GM12878 (cell line): ENCODE measurements at regions not wholly inside any gene's neighbourhood (a gene's known extent, or its start where the extent isn't known, plus 50 kb on each side); places are given as distances from the start of the nearest gene placed in this dataset.

Experiments
- ATAC-seq: fragments of 200-7000 bp; cut with Tn5 transposase; 3 replicates; pipeline ENCODE4 v1.9.1; 2020; ENCODE audit warnings: mild to moderate bottlenecking, moderate library complexity
- BruUV-seq: library from RNA; stranded (reverse); fragments of 400-500 nt; replicated peaks from 2 replicates; lab custom pipeline; 2021; lab: Mats Ljungman, UMichigan
- CTCF ChIA-PET: fragments of 300-600 bp; sonication (Branson Sonifier 250); formaldehyde crosslinking; extraction: SDS; loops from one replicate; lab custom pipeline; 2021; ENCODE audit warnings: inconsistent platforms; lab: Yijun Ruan, JAX
- POLR2A ChIA-PET: fragments of 350-600 bp; formaldehyde crosslinking; extraction: SDS; loops from one replicate; lab custom pipeline; 2021; ENCODE audit warnings: inconsistent platforms; lab: Charles Lee
- RAD21 ChIA-PET: fragments of 300-600 bp; sonication (Branson Sonifier 250); formaldehyde crosslinking; loops from one replicate; lab custom pipeline; 2023; ENCODE audit warnings: antibody characterized with exemption; ENCODE audit not compliant: unreplicated experiment; lab: Charles Lee
- SMC1A ChIA-PET: fragments of 300-600 bp; sonication (Branson Sonifier 250); formaldehyde crosslinking; loops from one replicate; lab custom pipeline; 2023; ENCODE audit not compliant: unreplicated experiment, uncharacterized antibody; lab: Charles Lee
- DNase-seq: peaks from one replicate; pipeline ENCODE4 v3.0.0-alpha.2; 2011; ENCODE audit warnings: low read depth, low spot score
- FAIRE-seq: peaks from 3 replicates; lab custom pipeline; 2011; peaks lifted over from hg19 to GRCh38; lab: Jason Lieb, UNC
- H2AFZ ChIP-seq: 2 replicates; pipeline ENCODE4 v1.6.0; 2011; ENCODE audit warnings: low read depth, low read length, control low read depth; ENCODE audit not compliant: control insufficient read depth
- H3K27ac ChIP-seq: 2 replicates; pipeline ENCODE4 v1.5.1; 2011; ENCODE audit warnings: control low read depth; ENCODE audit not compliant: control insufficient read depth, insufficient read depth
- H3K27me3 ChIP-seq, 2 experiments: replicated peaks in 1 of 2; 2 replicates each; pipeline versions ENCODE4 v1.6.0 to v1.6.1; 2011; ENCODE audit warnings: low read length in 1 of 2; ENCODE audit not compliant: control insufficient read depth in 2 of 2, insufficient read depth in 2 of 2
- H3K36me3 ChIP-seq, 2 experiments: 2 replicates each; pipeline ENCODE4 v1.5.1; 2011; ENCODE audit warnings: low read length in 1 of 2; ENCODE audit not compliant: control insufficient read depth in 2 of 2, insufficient read depth in 2 of 2
- H3K4me1 ChIP-seq: 2 replicates; pipeline ENCODE4 v1.6.1; 2011; ENCODE audit warnings: mild to moderate bottlenecking, low read length, moderate library complexity, mixed read lengths; ENCODE audit not compliant: control insufficient read depth, insufficient read depth
- H3K4me2 ChIP-seq: 2 replicates; pipeline ENCODE4 v1.6.0; 2011; ENCODE audit warnings: control low read depth; ENCODE audit not compliant: control insufficient read depth, insufficient read depth
- H3K4me3 ChIP-seq: fragments of 200-600 bp; sonication (generic); 2 replicates; pipeline ENCODE4 v1.5.1; 2016
- H3K79me2 ChIP-seq: 2 replicates; pipeline ENCODE4 v1.6.0; 2011; ENCODE audit warnings: low read length; ENCODE audit not compliant: control insufficient read depth, insufficient read depth
- H3K9ac ChIP-seq: 2 replicates; pipeline ENCODE4 v1.8.0; 2011; ENCODE audit warnings: low read length, control low read depth, mixed read lengths; ENCODE audit not compliant: control insufficient read depth, insufficient read depth
- H3K9me3 ChIP-seq: replicated peaks from 3 replicates; pipeline ENCODE4 v1.5.1; 2011; ENCODE audit warnings: mild to moderate bottlenecking, low read length; ENCODE audit not compliant: control insufficient read depth, insufficient read depth
- H4K20me1 ChIP-seq: 2 replicates; pipeline ENCODE4 v1.6.0; 2011; ENCODE audit not compliant: control insufficient read depth, insufficient read depth
- ASH2L ChIP-seq: fragments of 300-600, 200-600 bp; sonication (generic); IDR thresholded peaks from 2 replicates; pipeline ENCODE4 v1.6.1; 2017; ENCODE audit warnings: low read depth, mild to moderate bottlenecking, borderline replicate concordance
- BCL3 ChIP-seq: IDR thresholded peaks from 2 replicates; pipeline ENCODE4 v1.6.1; 2011; ENCODE audit warnings: borderline replicate concordance, low read depth, mild to moderate bottlenecking, moderate library complexity, low read length; ENCODE audit not compliant: insufficient read depth, poor library complexity, severe bottlenecking
- BRCA1 ChIP-seq: IDR thresholded peaks from 2 replicates; pipeline ENCODE4 v1.6.1; 2011; ENCODE audit warnings: low read depth, low read length, improper control_type of control experiment
- ETV6 ChIP-seq, 2 experiments: fragments of 450-650 bp in 1 of 2; IDR thresholded peaks in 1 of 2; conservative IDR thresholded peaks in 1 of 2; 2 replicates each; pipeline ENCODE4 v1.6.1; 2014; ENCODE audit warnings: antibody characterized with exemption in 1 of 2, borderline replicate concordance in 1 of 2, low read depth in 1 of 2, mild to moderate bottlenecking in 1 of 2, moderate library complexity in 1 of 2
- HCFC1 ChIP-seq: fragments of 150-350 bp; IDR thresholded peaks from 2 replicates; pipeline ENCODE4 v1.6.1; 2014; ENCODE audit warnings: low read length
- HSF1 ChIP-seq: fragments of 150-350 bp; IDR thresholded peaks from 2 replicates; pipeline ENCODE4 v1.6.1; 2014; ENCODE audit warnings: mild to moderate bottlenecking, low read depth, low read length
- ZNF592 ChIP-seq: fragments of 450-650 bp; IDR thresholded peaks from 2 replicates; pipeline ENCODE4 v1.6.1; 2017; ENCODE audit warnings: mild to moderate bottlenecking, moderate library complexity
- WGBS: methylation state at CpG from one replicate; pipeline ENCODE4 v1.1.6; 2016; ENCODE audit warnings: low lambda C conversion rate; ENCODE audit not compliant: insufficient replicate concordance, insufficient coverage; ENCODE audit errors: missing lambda C conversion rate; 5-methylcytosine and 5-hydroxymethylcytosine counted together
- in situ Hi-C: fragments of 300-500 bp; cut with MboI; formaldehyde crosslinking; loops from 9 replicates; pipeline ENCODE4 v1.14.3; 2018; ENCODE audit warnings: mixed read lengths
- intact Hi-C: fragments of 100-400 bp; cut with micrococcal nuclease; formaldehyde crosslinking; loops from one replicate; pipeline ENCODE4 v1.14.2; 2022; ENCODE audit not compliant: unreplicated experiment

GRCh38 chr13:109951491-109951890, 165.1 kb upstream of the IRS2 start:
- H3K4me1 ChIP-seq = no peaks in the 10 kb centered on the region
- no peaks in the 10 kb centered on the region for H3K9me3 ChIP-seq
- POLR2A ChIA-PET = no interaction called here
- H3K79me2 ChIP-seq = no peaks in the 10 kb centered on the region
- ATAC-seq = no peak
- RAD21 ChIA-PET = no interaction called here
- in situ Hi-C loops (no loop called here), intact Hi-C loops (no loop called here)
- H3K9ac ChIP-seq = no peak overlapping the region
- H3K27ac ChIP-seq = no peak overlapping the region
- no peak for FAIRE-seq
- H3K27me3 ChIP-seq = no peaks in the 10 kb centered on the region
- H3K36me3 ChIP-seq = no peaks in the 10 kb centered on the region
- WGBS = 0% methylated on average over 1 of the region's 1 CpG
- H2AFZ ChIP-seq = no peak overlapping the region
- no TSS peak for BruUV-seq
- H4K20me1 ChIP-seq = no peaks in the 10 kb centered on the region
- DNase-seq = no peak
- no peak overlapping the region for H3K4me2 ChIP-seq
- no peak overlapping the region for H3K4me3 ChIP-seq
- CTCF ChIA-PET = no interaction called here
- SMC1A ChIA-PET = no interaction called here
- TF ChIP-seq HCFC1 (no peak), BRCA1 (no peak), ETV6 (conservative IDR thresholded peaks at IDR 0.05 in 1 of 2, IDR thresholded peaks at IDR 0.05 in 1 of 2; ENCODE audit: borderline replicate concordance in 1 of 2, low read depth in 1 of 2) (no peak), HSF1 (no peak)

- RAD21 ChIA-PET = no interaction called here
- TF ChIP-seq ZNF592 (no peak), BCL3 (no peak), ASH2L (no peak)
- H3K36me3 ChIP-seq = no peaks in the 10 kb centered on the region
- no peak overlapping the region for H2AFZ ChIP-seq
- no peak overlapping the region for H3K27ac ChIP-seq
- ATAC-seq = no peak
- H3K79me2 ChIP-seq = no peaks in the 10 kb centered on the region
- no peaks in the 10 kb centered on the region for H3K27me3 ChIP-seq
- H3K4me1 ChIP-seq = no peaks in the 10 kb centered on the region
- FAIRE-seq = no peak
- POLR2A ChIA-PET = no interaction called here
- no peak overlapping the region for H3K4me3 ChIP-seq
- no peak overlapping the region for H3K9ac ChIP-seq
- SMC1A ChIA-PET = no interaction called here
- H4K20me1 ChIP-seq = no peaks in the 10 kb centered on the region
- in situ Hi-C loops (no loop called here), intact Hi-C loops (no loop called here)
- no peak overlapping the region for H3K4me2 ChIP-seq
- CTCF ChIA-PET = no interaction called here
- BruUV-seq = no TSS peak
- no peaks in the 10 kb centered on the region for H3K9me3 ChIP-seq
- DNase-seq = no peak
- WGBS = 0% methylated on average over 2 of the region's 2 CpGs
Observed at GRCh38 chr13:109949397-109949796, 163.0 kb upstream of the IRS2 start.
